Activated CD8-positive, alpha-beta T cell treated with anti-CD3 and anti-CD28 coated beads for 36 hours (primary cell): ENCODE measurements at regions not wholly inside any gene's neighbourhood (a gene's known extent, or its start where the extent isn't known, plus 50 kb on each side); places are given as distances from the start of the nearest gene placed in this dataset. TPM values are rescaled to one million over a fixed set of nuclear protein-coding genes. Genes with fewer than 3 reads are reported as not detected.

Experiments used
- microRNA-seq: library from miRNA; unstranded; fragments of <30 nt; microRNA quantifications from one replicate; pipeline ENCODE4 v1.2.0, GENCODE V29; 2022; ENCODE audit warnings: borderline microRNAs expressed, borderline replicate concordance

Small RNAs in the stretch of these regions (microRNA-seq; reads per million reads assigned to microRNA genes)
- gene MIR5087 (not detected), gene MIR6077 (1.8 reads per million)
